ENCODE measurements at regions not wholly inside any gene's neighbourhood (a gene's known extent, or its start where the extent isn't known, plus 50 kb on each side); places are given as distances from the start of the nearest gene placed in this dataset.

DNA sequence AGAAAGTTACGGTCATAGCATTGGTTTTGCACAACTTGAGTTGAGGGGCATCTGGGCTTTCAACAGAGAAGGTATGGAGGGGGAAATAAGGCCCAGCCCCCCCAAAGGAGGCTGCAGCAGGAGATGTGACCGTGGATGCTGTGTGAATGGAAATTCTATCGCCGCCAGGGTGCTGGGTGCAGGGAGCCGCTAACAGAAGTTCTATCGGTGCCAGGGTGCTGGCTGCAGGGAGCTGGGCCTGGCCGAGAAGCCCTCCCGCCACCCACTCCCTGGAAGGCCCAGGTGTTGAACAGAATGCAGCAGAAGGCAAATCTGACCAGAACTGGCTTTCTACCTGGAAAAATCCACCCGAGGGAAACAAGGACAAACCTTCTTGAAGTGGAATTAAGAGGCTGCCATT is 115.0 kb downstream of the SHANK2 start (continued):
- TF ChIP-seq TAF1 (conservative IDR thresholded peaks at IDR 0.05) (no peak), FOXA2 (IDR thresholded peaks at IDR 0.05) (no peak), RXRA (IDR thresholded peaks at IDR 0.05) (no peak)

DNA sequence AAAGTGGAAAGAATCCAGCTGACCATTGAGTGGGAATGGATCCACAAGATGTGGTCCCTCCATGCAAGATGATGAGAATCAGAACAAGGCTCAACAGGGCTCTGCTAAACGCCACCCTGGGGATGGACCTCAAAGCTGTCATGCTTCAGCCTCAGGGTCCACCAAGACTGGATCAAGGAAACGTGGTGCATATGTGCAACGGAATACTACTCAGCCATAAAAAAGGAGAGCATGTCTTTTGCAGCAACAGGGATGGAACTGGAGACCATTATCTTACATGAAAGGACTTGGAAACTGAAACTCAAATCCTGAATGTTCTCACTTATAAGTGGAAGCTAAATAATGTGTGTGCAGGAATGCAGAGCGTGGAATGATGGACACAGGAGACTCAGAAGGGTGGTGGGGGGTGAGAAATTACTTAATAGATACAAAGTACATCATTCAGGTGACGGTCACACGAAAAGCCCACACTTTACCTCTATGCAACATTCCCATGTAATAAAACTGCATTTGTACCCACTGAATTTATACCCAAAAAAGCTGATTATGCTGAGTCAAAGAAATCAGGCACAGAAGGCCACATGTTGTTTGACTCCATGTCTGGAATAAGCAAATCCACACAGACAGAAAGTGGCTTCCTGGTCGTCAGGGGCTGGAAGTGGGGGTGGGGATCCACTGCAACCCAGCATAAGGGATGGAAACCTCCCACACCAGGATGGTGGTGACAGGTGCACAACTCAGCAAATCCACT is 116.1 kb downstream of the SHANK2 start:
- peaks cover 0 to 7% (median 0%) of the 10 kb centered on the region in 4 donors for H3K36me3 ChIP-seq (ENCODE audit: control insufficient read depth in 4 of 4, insufficient read depth in 3 of 4, low read depth in 1 of 4, low read length in 3 of 4)
- no peak overlapping the region for H3K4me3 ChIP-seq (ENCODE audit: low read depth in 1 of 3, low read length in 3 of 3)
- H3K4me1 ChIP-seq (ENCODE audit: control insufficient read depth in 4 of 4, insufficient read depth in 4 of 4, low read length in 3 of 4), result peaks cover 0 to 11% (median 9%) of the 10 kb centered on the region in 4 donors
- 92% methylated on average over 7 of the region's 7 CpGs for WGBS
- DNase-seq (ENCODE audit: low spot score), result no peak
- TF ChIP-seq RXRA (IDR thresholded peaks at IDR 0.05) (no peak), GABPA (IDR thresholded peaks at IDR 0.05 in 1 of 2, conservative IDR thresholded peaks at IDR 0.05 in 1 of 2) (no peak), RAD21 (IDR thresholded peaks at IDR 0.05) (no peak), FOXA1 (IDR thresholded peaks at IDR 0.05) (no peak), EGR1 (IDR thresholded peaks at IDR 0.05; ENCODE audit: low read depth in 2 of 2) (no peak)
- TF ChIP-seq, protein P1, sequence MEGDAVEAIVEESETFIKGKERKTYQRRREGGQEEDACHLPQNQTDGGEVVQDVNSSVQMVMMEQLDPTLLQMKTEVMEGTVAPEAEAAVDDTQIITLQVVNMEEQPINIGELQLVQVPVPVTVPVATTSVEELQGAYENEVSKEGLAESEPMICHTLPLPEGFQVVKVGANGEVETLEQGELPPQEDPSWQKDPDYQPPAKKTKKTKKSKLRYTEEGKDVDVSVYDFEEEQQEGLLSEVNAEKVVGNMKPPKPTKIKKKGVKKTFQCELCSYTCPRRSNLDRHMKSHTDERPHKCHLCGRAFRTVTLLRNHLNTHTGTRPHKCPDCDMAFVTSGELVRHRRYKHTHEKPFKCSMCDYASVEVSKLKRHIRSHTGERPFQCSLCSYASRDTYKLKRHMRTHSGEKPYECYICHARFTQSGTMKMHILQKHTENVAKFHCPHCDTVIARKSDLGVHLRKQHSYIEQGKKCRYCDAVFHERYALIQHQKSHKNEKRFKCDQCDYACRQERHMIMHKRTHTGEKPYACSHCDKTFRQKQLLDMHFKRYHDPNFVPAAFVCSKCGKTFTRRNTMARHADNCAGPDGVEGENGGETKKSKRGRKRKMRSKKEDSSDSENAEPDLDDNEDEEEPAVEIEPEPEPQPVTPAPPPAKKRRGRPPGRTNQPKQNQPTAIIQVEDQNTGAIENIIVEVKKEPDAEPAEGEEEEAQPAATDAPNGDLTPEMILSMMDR (IDR thresholded peaks at IDR 0.05; ENCODE audit: low read depth, low read length, missing input control), result no peak
- TF ChIP-seq, protein P2, sequence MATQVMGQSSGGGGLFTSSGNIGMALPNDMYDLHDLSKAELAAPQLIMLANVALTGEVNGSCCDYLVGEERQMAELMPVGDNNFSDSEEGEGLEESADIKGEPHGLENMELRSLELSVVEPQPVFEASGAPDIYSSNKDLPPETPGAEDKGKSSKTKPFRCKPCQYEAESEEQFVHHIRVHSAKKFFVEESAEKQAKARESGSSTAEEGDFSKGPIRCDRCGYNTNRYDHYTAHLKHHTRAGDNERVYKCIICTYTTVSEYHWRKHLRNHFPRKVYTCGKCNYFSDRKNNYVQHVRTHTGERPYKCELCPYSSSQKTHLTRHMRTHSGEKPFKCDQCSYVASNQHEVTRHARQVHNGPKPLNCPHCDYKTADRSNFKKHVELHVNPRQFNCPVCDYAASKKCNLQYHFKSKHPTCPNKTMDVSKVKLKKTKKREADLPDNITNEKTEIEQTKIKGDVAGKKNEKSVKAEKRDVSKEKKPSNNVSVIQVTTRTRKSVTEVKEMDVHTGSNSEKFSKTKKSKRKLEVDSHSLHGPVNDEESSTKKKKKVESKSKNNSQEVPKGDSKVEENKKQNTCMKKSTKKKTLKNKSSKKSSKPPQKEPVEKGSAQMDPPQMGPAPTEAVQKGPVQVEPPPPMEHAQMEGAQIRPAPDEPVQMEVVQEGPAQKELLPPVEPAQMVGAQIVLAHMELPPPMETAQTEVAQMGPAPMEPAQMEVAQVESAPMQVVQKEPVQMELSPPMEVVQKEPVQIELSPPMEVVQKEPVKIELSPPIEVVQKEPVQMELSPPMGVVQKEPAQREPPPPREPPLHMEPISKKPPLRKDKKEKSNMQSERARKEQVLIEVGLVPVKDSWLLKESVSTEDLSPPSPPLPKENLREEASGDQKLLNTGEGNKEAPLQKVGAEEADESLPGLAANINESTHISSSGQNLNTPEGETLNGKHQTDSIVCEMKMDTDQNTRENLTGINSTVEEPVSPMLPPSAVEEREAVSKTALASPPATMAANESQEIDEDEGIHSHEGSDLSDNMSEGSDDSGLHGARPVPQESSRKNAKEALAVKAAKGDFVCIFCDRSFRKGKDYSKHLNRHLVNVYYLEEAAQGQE (IDR thresholded peaks at IDR 0.05), result no peak
- no peak overlapping the region for H3K9ac ChIP-seq (ENCODE audit: low read depth in 1 of 2, low read length in 2 of 2)
- no peak overlapping the region for H3K27ac ChIP-seq (ENCODE audit: low read depth in 1 of 2, low read length in 2 of 2)
- no peaks in the 10 kb centered on the region for H3K9me3 ChIP-seq (ENCODE audit: control insufficient read depth in 4 of 4, low read length in 3 of 4)
- no peaks in the 10 kb centered on the region for H3K27me3 ChIP-seq (ENCODE audit: control insufficient read depth in 4 of 4, insufficient read depth in 4 of 4, low read length in 3 of 4)

DNA sequence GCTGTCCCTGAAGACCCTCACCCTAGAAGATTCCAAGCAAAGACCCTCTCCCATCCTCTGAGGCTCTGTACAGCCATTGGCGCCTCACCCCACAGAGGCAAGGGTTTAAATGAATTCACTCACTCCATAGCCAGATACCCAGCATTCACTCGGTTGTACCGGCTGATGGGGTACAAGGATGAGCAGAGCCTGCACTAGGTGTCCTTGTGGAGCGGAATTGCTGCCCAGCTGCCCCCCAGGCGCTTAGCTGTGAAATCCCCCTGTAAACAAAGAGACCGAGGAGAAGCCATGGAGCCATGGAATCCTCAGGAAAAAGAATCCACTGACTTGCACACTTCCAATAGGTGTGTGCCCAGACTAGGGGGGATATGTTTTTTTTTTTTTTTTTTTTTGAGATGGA is 117.3 kb downstream of the SHANK2 start:
- Histone ChIP-seq H3K9ac (ENCODE audit: low read depth in 1 of 2, low read length in 2 of 2) (no peak overlapping the region), H3K4me1 (ENCODE audit: control insufficient read depth in 4 of 4, insufficient read depth in 4 of 4, low read length in 3 of 4) (peaks cover 0 to 8% (median 7%) of the 10 kb centered on the region in 4 donors), H3K9me3 (ENCODE audit: control insufficient read depth in 4 of 4, low read length in 3 of 4) (no peaks in the 10 kb centered on the region), H3K4me3 (ENCODE audit: low read depth in 1 of 3, low read length in 3 of 3) (no peak overlapping the region), H3K36me3 (ENCODE audit: control insufficient read depth in 4 of 4, insufficient read depth in 3 of 4, low read depth in 1 of 4, low read length in 3 of 4) (peaks cover 0 to 9% (median 2%) of the 10 kb centered on the region in 4 donors), H3K27ac (ENCODE audit: low read depth in 1 of 2, low read length in 2 of 2) (no peak overlapping the region), H3K27me3 (ENCODE audit: control insufficient read depth in 4 of 4, insufficient read depth in 4 of 4, low read length in 3 of 4) (no peaks in the 10 kb centered on the region)
- no peak for DNase-seq (ENCODE audit: low spot score)
- TF ChIP-seq JUND (IDR thresholded peaks at IDR 0.05) (no peak), RAD21 (IDR thresholded peaks at IDR 0.05) (no peak), FOXA1 (IDR thresholded peaks at IDR 0.05) (no peak), FOXA2 (IDR thresholded peaks at IDR 0.05) (no peak), GABPA (IDR thresholded peaks at IDR 0.05 in 1 of 2, conservative IDR thresholded peaks at IDR 0.05 in 1 of 2) (no peak), NR2F2 (IDR thresholded peaks at IDR 0.05) (no peak)
- TF ChIP-seq, protein P3, sequence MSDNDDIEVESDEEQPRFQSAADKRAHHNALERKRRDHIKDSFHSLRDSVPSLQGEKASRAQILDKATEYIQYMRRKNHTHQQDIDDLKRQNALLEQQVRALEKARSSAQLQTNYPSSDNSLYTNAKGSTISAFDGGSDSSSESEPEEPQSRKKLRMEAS (IDR thresholded peaks at IDR 0.05), result no peak
- TF ChIP-seq, protein P1 (IDR thresholded peaks at IDR 0.05; ENCODE audit: low read depth, low read length, missing input control), result no peak
- WGBS, result 97% methylated on average over 6 of the region's 6 CpGs

Measured in liver (tissue), 8 donors.